ENCODE measurements at regions not wholly inside any gene's neighbourhood (a gene's known extent, or its start where the extent isn't known, plus 50 kb on each side); places are given as distances from the start of the nearest gene placed in this dataset.

DNA sequence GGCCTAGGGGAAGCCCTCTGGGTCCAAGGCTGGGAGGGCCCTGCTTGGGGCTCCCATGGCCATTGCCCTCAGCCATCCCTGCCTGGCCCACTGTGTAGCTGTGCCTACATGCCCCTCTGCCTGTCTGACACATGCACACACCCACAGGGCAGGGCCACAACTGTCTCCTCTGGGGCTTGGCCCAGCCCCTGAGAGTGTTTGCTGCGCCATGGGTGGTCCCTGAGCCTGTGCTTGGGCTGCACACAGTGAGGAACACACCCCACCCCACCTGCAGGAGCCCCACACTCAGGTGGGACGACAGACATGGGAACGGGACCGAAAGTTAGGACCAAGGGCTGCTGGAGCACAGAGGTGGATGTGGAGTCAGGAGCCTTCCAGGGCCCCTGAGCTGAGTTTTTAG is 489.5 kb downstream of the TBC1D22A start:
- DNase-seq (ENCODE audit: low spot score), result no peak

DNA sequence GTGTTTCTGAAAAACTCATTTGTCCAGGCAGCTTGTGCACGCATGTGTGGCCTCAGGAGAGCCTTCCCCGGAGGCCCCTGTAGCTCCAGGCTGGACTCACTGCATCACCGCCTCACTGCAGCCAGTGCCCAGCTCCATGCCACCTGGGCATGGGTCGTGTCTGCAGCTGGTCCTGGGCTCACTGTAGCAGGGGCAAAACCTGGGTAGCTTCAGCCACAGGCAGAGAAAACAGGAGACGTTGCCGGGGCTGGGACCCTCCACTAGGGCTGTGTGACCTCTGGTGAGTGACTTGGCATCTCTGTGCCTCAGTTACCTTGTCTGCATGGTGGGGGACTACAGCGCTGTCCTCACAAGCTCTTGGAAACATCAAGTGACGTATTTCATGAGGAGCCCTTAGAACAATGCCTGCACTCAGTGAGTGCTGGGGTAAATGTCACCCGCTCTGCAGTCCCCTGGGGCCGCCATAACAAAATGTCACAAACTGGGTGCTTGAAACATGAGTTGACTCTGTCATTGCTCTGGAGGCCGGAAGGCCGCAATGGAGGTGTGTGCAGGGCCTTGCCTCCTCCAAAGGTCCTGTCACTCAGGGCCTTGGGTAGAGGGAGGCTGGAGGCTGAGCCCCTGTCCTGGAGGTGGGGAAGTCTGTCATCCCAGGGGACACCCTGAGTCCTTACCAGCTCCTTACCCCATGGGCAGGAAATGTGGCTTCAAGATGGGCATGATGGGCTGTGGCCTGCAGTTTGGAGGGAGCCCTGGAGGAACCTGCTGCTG is 488.7 kb downstream of the TBC1D22A start:
- no peak for DNase-seq (ENCODE audit: low spot score)

DNA sequence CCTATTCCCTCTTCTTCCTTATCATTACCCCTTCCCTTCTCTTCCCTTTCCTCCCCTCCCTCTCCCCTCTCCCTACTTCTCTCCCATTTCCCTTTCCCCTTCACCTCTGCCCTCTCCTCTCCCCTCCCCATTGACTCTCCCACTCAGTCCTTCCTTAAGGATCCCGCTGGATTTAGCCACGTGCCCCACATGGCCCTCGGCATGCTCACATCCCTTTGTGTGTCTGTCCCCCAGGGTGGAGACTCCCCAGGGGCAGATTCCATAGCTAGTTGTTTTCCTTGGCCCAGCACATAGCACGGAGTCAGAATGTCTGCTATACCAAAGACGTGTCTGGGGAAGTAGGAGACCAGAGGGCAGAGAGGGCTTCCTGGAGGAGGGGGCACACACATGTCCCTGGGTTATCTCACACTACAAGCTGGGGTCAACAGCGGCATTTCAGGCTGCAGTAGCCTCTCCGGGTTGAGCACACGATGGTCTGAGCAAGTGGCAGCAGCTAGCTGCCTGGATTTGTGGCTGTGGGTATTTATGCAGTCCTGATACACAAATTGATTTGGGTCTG is 487.0 kb downstream of the TBC1D22A start:
- no peak for DNase-seq (ENCODE audit: low spot score)

GRCh38 chr22:47248925-47249324 is 486.5 kb downstream of the TBC1D22A start:
- DNase-seq (ENCODE audit: low spot score), result no peak

GRCh38 chr22:47247579-47248240 is 485.3 kb downstream of the TBC1D22A start:
- DNase-seq (ENCODE audit: low spot score), result no peak

DNA sequence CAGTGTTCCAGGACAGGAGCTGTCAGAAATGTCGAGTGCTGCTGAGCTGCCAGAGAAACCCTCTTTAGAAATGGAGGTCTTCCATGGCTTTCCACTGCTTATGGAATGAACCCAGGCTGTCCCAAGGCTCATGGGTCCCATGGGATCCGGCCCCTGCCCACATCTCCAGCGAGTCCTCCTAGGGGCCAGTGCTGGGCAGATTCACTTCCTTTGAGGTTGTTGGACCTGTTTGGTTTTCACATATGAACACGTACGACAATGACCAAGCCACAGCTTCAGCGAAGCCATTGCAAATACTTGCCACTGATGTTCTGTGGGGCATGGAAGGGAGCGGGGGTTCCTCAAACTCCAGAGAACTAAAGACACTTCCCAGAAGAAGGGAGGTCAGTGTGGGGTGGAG is 483.3 kb downstream of the TBC1D22A start:
- DNase-seq (ENCODE audit: low spot score), result no peak

DNA sequence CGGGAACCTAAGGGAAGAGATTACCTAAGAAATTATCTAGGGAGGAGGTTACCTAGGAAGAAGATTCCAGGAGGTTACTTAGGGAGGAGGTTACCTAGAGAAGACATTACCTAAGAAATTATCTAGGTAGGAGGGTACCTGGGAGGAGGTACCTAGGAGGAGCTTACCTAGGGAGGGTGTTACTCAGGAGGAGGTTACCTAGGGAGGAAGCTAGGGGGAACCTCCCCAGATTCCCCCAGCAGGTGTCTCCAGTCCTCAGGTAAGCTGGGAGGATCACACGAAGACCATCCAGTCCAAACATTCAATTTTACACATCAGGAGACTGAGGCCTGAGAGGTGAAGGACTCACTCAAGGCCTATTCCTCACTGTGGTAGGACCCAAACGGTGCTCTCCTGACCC is 482.8 kb downstream of the TBC1D22A start:
- no peak for DNase-seq (ENCODE audit: low spot score)

DNA sequence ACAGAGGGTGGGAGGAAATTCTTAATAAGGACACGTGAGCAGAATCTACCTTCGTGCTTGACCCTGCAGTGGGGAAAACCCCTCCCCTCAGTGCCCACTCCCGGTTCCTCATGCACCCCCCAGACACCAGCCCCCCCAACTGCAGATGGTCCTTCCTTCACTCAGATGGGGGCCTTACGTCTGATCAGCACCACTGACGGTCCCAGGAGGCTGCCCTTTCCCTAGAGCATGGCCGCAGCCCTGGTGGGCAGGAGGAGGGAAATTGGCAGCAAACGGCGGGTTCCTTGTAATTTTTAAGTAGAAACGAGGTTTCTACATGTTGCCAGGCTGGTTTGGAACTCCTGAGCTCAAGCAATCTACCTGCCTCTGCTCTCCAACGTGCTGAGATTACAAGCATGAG is 477.7 kb downstream of the TBC1D22A start:
- DNase-seq (ENCODE audit: low spot score), result no peak

DNA sequence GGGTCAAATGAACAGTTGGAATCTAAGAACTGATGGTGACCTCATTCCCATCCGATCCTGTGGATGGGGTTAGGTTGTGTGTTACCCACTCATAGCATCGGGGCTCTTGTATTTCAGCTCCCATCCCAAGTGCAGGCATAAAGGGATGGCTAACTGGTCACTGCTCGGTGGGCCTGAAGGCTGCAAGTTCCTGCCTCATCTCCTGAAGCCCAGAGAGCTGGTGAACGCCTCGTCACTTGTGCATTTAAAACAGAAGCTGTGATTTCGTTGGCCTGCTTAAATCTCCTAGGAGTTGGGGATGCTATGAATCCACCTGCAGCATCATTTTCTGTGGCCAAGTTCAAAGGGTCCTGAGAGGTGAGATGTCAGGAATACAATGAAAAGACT is 477.0 kb downstream of the TBC1D22A start:
- DNase-seq (ENCODE audit: low spot score), result no peak

GRCh38 chr22:47238690-47239473 is 476.4 kb downstream of the TBC1D22A start:
- DNase-seq (ENCODE audit: low spot score), result no peak

GRCh38 chr22:47237890-47238480 is 475.5 kb downstream of the TBC1D22A start:
- no peak for DNase-seq (ENCODE audit: low spot score)

DNA sequence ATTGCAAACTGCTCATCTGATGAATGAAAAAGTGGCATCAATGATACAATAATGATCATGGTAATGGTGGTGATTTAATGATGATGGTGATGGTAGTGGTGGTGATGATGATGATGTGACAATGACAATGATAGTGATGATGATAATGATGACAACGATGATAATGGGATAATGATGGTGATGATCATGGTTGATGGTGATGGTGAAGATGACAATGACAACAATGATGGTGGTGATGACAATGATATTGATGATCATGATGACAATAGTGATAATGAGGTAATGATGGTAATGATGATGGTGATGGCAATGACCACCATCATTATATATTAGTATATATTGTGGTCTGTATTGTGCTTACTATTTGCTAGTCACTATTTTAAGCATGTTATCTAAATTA is 474.3 kb downstream of the TBC1D22A start:
- no peak for DNase-seq (ENCODE audit: low spot score)

- DNase-seq (ENCODE audit: low spot score), result no peak
These were observed 473.7 kb downstream of the TBC1D22A start for GRCh38 chr22:47236161-47236560.

DNA sequence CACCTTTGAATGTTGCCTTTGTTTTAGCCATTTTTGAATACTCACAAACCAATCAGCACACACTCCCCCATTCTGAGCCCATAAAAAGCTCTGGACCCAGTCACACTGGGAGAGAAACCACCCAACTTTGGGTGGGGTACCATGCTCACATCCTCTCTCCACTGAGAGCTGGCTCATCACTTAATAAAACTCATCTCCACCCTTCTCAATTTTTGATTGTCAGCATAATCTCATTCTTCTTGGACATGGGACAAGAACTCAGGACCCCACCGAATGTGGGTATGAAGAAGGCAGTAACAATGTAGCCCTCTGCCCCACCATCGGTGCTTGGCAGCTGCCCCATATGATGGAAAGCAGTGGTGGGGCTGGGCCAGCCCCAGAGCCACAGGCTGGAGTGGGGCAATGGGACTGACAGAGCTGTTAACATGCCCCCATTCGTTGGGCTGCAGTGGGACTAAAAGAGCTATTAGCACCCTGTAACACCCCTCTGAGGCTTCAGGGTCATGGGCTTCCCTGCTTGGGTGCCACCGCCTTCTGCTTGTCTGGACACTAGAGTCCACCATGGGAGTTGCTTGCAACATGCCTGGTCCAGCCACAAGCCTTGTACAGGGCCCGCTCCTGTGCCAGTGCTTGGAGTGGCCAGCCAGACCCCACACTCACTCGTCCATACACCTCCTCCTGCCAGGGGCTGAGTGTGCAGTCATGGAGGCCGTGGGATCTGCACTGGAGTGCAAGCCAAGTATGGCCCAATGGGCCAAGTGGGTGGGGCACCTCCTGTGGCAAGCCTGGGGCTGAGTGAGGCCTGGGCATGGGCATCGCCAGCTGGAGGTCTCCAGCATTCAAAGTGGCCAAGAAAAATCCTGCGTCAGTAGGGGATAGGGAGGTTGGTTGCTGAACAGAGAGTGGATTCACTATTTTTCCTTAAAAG is 471.1 kb downstream of the TBC1D22A start:
- DNase-seq (ENCODE audit: low spot score), result no peak

DNA sequence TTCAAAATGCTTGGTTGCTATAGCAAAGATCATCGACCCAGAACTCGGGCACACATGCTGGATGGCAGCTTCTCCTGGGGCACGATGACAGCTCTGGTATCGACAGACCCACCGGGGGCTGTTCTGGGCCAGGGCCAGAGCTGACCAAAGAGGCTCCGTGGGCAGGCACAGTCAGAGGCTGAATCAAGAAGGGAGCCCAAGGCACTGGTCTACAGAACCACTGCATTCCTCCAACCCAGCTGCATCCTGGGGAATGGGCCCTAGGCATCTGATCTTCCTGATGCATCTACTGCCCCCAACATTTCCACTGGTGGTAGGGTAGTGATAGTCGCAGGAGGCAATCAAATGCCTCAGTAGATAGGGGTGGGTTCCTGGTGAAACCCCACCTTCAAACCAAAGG is 470.3 kb downstream of the TBC1D22A start:
- no peak for DNase-seq (ENCODE audit: low spot score)

- DNase-seq (ENCODE audit: low spot score), result no peak
These were observed 469.7 kb downstream of the TBC1D22A start for GRCh38 chr22:47232197-47232596.

GRCh38 chr22:47231759-47232158 is 469.3 kb downstream of the TBC1D22A start:
- no peak for DNase-seq (ENCODE audit: low spot score)

GRCh38 chr22:47230741-47231140 is 468.3 kb downstream of the TBC1D22A start:
- no peak for DNase-seq (ENCODE audit: low spot score)

- no peak for DNase-seq (ENCODE audit: low spot score)
These were observed 467.8 kb downstream of the TBC1D22A start for GRCh38 chr22:47230251-47230650.

GRCh38 chr22:47228767-47229166 is 466.3 kb downstream of the TBC1D22A start:
- DNase-seq (ENCODE audit: low spot score), result no peak

DNA sequence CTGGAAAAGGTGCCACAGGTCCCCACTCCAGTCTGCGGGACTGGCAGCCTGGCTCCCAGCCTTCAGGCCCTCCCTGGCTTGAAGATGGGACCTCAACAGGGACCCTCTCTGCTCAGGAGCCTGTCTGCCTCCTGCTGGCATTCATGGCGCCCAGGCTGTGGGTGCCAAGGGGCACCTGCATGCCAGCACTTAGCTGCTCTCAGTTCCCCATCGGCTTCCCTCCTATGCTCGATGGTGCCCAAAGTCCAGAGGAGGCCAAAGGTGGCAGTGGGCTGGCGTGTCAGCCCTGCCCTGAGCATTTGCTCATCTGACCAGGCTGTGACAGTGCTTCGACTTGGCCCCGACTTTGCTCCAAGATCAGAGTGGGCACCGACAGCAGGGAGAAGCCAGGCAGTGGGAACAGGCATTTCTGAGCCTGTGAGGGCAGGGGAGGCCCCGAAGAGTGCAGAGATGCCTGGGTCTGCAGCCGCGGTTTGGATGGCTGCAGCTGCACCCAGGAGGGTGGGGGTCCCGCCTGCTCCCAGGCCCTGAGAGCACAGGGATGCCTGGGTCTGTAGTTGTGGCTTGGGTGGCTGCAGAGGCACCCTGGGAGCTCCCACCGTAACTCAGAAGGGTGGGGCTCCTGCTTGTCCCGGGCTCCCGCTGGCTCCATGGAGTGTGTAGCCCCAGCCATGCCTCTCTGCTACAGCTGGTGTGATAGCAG is 463.6 kb downstream of the TBC1D22A start:
- no peak for DNase-seq (ENCODE audit: low spot score)
